Trophoblast cell (in vitro differentiated cells and primary cell): ENCODE measurements at regions not wholly inside any gene's neighbourhood (a gene's known extent, or its start where the extent isn't known, plus 50 kb on each side); places are given as distances from the start of the nearest gene placed in this dataset.

Source experiments
- DNase-seq, 2 donors: peaks; one replicate each; pipeline ENCODE4 v3.0.0-alpha.2; 2016
- H2AFZ ChIP-seq: 2 replicates; pipeline ENCODE4 v1.6.1; 2013; ENCODE audit warnings: low read length, moderate library complexity, mild to moderate bottlenecking; ENCODE audit not compliant: insufficient read depth, poor library complexity
- H2AK5ac ChIP-seq: 2 replicates; pipeline ENCODE4 v1.6.1; 2013; ENCODE audit warnings: mild to moderate bottlenecking, low read length
- H2BK120ac ChIP-seq: 2 replicates; pipeline ENCODE4 v1.6.1; 2013; ENCODE audit warnings: low read length, mild to moderate bottlenecking, moderate library complexity; ENCODE audit not compliant: insufficient read depth, poor library complexity
- H2BK12ac ChIP-seq: 2 replicates; pipeline ENCODE4 v1.6.1; 2013; ENCODE audit warnings: mild to moderate bottlenecking, low read length, moderate library complexity
- H2BK5ac ChIP-seq: 2 replicates; pipeline ENCODE4 v1.6.1; 2013; ENCODE audit warnings: low read length, low read depth, moderate library complexity, mild to moderate bottlenecking; ENCODE audit not compliant: poor library complexity
- H3K14ac ChIP-seq: 2 replicates; pipeline ENCODE4 v1.6.1; 2013; ENCODE audit warnings: mild to moderate bottlenecking, low read length
- H3K18ac ChIP-seq: 2 replicates; pipeline ENCODE4 v1.6.1; 2013; ENCODE audit warnings: mild to moderate bottlenecking, low read length
- H3K23ac ChIP-seq: 2 replicates; pipeline ENCODE4 v1.6.1; 2013; ENCODE audit warnings: low read length
- H3K27ac ChIP-seq: 2 replicates; pipeline ENCODE4 v1.5.1; 2013; ENCODE audit warnings: low read depth, mild to moderate bottlenecking, inconsistent platforms, low read length, moderate library complexity
- H3K27me3 ChIP-seq: 2 replicates; pipeline ENCODE4 v1.6.1; 2013; ENCODE audit warnings: inconsistent platforms, mild to moderate bottlenecking, low read length, moderate library complexity; ENCODE audit not compliant: insufficient read depth
- H3K36me3 ChIP-seq, 2 experiments: 1 replicate in 1 of 2; 2 replicates in 1 of 2; pipeline ENCODE4 v1.6.1; 2013; ENCODE audit warnings: low read length in 2 of 2, mild to moderate bottlenecking in 2 of 2, moderate library complexity in 1 of 2; ENCODE audit not compliant: insufficient read depth in 2 of 2, control insufficient read depth in 1 of 2
- H3K4ac ChIP-seq: 2 replicates; pipeline ENCODE4 v1.6.1; 2013; ENCODE audit warnings: low read depth, mild to moderate bottlenecking, low read length, moderate library complexity
- H3K4me1 ChIP-seq, 2 experiments: 1 replicate in 1 of 2; 2 replicates in 1 of 2; pipeline ENCODE4 v1.6.1; 2013; ENCODE audit warnings: low read length in 2 of 2, mild to moderate bottlenecking in 2 of 2, moderate library complexity in 1 of 2; ENCODE audit not compliant: insufficient read depth in 2 of 2, control insufficient read depth in 1 of 2
- H3K4me2 ChIP-seq: 2 replicates; pipeline ENCODE4 v1.6.1; 2013; ENCODE audit warnings: inconsistent platforms, mild to moderate bottlenecking, low read length, moderate library complexity
- H3K4me3 ChIP-seq: 2 replicates; pipeline ENCODE4 v1.5.1; 2013; ENCODE audit warnings: mild to moderate bottlenecking, low read depth, low read length, inconsistent platforms
- H3K79me1 ChIP-seq: one replicate; pipeline ENCODE4 v1.6.1; 2013; ENCODE audit warnings: low read length
- H3K79me2 ChIP-seq: 2 replicates; pipeline ENCODE4 v1.6.1; 2013; ENCODE audit warnings: low read length, mild to moderate bottlenecking; ENCODE audit not compliant: control insufficient read depth, insufficient read depth, poor library complexity
- H3K9ac ChIP-seq: 2 replicates; pipeline ENCODE4 v1.6.1; 2013; ENCODE audit warnings: mild to moderate bottlenecking, low read length
- H3K9me3 ChIP-seq: 2 replicates; pipeline ENCODE4 v1.6.1; 2013; ENCODE audit warnings: low read depth, mild to moderate bottlenecking, control low read depth, inconsistent platforms, low read length; ENCODE audit not compliant: insufficient read depth
- H4K12ac ChIP-seq: 2 replicates; pipeline ENCODE4 v1.6.1; 2013; ENCODE audit warnings: low read depth, mild to moderate bottlenecking, low read length, moderate library complexity
- H4K8ac ChIP-seq: 2 replicates; pipeline ENCODE4 v1.6.1; 2013; ENCODE audit warnings: low read depth, mild to moderate bottlenecking, low read length, moderate library complexity
- H4K91ac ChIP-seq: one replicate; pipeline ENCODE4 v1.6.1; 2013; ENCODE audit warnings: low read depth, mild to moderate bottlenecking, low read length, moderate library complexity
- WGBS: extraction: QIAGEN DNeasy Blood & Tissue Kit; methylation state at CpG from one replicate; pipeline ENCODE4 v1.1.7; 2013; ENCODE audit warnings: missing lambda C conversion rate; ENCODE audit not compliant: insufficient read length, insufficient coverage; ENCODE audit errors: extremely low coverage; 5-methylcytosine and 5-hydroxymethylcytosine counted together

DNA sequence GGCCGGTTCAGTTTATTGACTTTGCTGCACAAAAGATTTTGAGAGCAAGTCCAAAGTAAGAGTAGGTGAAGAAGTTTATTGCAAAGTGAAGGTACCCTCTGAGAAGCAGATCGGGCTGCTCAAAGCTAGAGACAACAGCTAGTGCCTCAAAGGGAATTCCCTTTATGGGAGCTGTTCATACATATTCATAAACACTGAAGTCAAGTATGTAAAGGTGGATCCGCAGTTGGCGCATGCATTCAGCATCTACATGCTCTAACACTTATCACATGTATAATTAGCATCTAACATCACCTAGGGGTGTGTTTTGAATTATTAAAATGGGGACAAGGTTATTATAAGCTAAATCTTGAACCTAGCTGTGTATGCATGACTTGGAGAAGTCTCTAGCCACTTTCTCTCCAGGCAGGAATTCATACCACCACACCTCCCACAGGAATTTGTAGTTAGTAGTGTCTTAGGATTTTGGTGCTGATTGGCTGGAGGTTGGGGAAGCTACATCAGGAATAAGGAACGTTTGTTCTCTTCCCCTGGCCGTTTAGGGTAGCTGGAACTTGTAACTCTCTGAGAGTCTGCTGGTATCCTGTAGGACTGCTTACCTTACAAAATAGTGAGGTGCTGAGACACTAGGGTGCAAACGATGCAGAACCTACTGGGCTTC is 1633.9 kb downstream of the GRIK2 start:
- Histone ChIP-seq H2BK120ac (no peak overlapping the region), H3K14ac (no peak overlapping the region), H3K9me3 (no peaks in the 10 kb centered on the region), H4K91ac (no peak overlapping the region), H3K4me1 (no peaks in the 10 kb centered on the region), H2AK5ac (no peak overlapping the region), H4K8ac (no peak overlapping the region), H3K9ac (no peak overlapping the region), H2BK12ac (no peak overlapping the region), H3K27ac (no peak overlapping the region), H3K18ac (no peak overlapping the region), H2AFZ (no peak overlapping the region), H4K12ac (no peak overlapping the region), H3K79me2 (no peaks in the 10 kb centered on the region), H3K23ac (no peak overlapping the region), H3K36me3 (no peaks in the 10 kb centered on the region), H2BK5ac (no peak overlapping the region), H3K4me2 (no peak overlapping the region), H3K4ac (no peak overlapping the region), H3K4me3 (no peak overlapping the region), H3K27me3 (no peaks in the 10 kb centered on the region), H3K79me1 (no peaks in the 10 kb centered on the region)
- no CpG with 5 or more reads among the region's 7 CpGs for WGBS
- peak in 1 of 2 donors; percentile 57 for DNase-seq

DNA sequence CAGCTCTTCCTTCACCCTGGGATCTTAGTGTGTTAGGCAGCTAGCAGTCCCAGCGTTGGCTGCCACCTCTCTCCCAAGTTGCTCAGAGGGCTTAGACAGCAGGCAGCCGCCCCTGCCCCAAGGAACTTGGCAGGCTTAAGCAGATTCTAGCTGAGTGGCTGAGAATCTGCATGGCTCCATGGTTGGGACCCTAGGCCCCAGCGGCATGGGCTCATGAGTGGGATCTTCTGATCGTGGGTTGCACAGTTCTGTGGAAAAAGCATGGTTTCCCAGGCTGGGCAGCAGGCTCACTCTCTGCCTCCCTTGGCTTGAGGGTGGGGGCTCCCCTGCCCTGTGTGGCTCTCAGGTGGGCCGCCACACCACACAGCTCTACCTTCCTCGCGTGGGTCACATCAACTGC is 1624.9 kb downstream of the GRIK2 start:
- Histone ChIP-seq H3K9me3 (no peaks in the 10 kb centered on the region), H3K36me3 (no peaks in the 10 kb centered on the region), H2BK12ac (no peak overlapping the region), H4K91ac (no peak overlapping the region), H3K23ac (no peak overlapping the region), H3K9ac (no peak overlapping the region), H3K14ac (no peak overlapping the region), H3K27me3 (no peaks in the 10 kb centered on the region), H2BK5ac (no peak overlapping the region), H3K18ac (no peak overlapping the region), H3K79me1 (no peaks in the 10 kb centered on the region), H3K27ac (no peak overlapping the region), H2AFZ (no peak overlapping the region), H2AK5ac (no peak overlapping the region), H3K4me3 (no peak overlapping the region), H4K8ac (no peak overlapping the region), H3K4ac (no peak overlapping the region), H4K12ac (no peak overlapping the region), H2BK120ac (no peak overlapping the region), H3K4me2 (no peak overlapping the region), H3K79me2 (no peaks in the 10 kb centered on the region), H3K4me1 (no peaks in the 10 kb centered on the region)
- WGBS = no CpG with 5 or more reads among the region's 7 CpGs
- DNase-seq = no peak

DNA sequence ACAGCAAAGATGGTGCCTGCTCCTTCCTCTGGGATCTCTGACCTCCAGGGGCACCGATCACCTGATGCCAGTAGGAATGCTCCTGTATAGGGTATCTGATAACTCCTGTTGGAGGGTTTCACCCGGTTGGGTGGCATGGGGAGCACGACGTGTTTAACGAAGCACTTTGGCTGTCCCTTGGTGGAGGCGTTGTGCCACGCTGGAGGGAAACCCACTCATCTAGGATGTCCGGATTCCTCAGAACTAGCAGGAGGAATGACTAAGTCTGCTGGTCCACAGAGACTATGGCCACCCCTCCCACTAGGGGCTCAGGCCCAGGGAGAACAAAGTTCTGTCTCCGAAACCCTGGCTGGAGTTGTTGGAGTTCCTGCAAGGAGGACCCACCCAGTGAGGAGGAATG is 1624.4 kb downstream of the GRIK2 start:
- no peak overlapping the region for H3K4ac ChIP-seq
- no peaks in the 10 kb centered on the region for H3K27me3 ChIP-seq
- no peak overlapping the region for H3K23ac ChIP-seq
- H2AFZ ChIP-seq = no peak overlapping the region
- WGBS = no CpG with 5 or more reads among the region's 9 CpGs
- no peak overlapping the region for H4K8ac ChIP-seq
- no peak overlapping the region for H2BK12ac ChIP-seq
- no peak overlapping the region for H3K4me2 ChIP-seq
- H3K27ac ChIP-seq = no peak overlapping the region
- H2AK5ac ChIP-seq = no peak overlapping the region
- H3K79me2 ChIP-seq = no peaks in the 10 kb centered on the region
- H3K36me3 ChIP-seq = no peaks in the 10 kb centered on the region
- H3K9ac ChIP-seq = no peak overlapping the region
- H3K4me1 ChIP-seq = no peaks in the 10 kb centered on the region
- no peak for DNase-seq
- H3K14ac ChIP-seq = no peak overlapping the region
- H2BK5ac ChIP-seq = no peak overlapping the region
- no peak overlapping the region for H2BK120ac ChIP-seq
- H3K9me3 ChIP-seq = no peaks in the 10 kb centered on the region
- no peak overlapping the region for H3K4me3 ChIP-seq
- H4K12ac ChIP-seq = no peak overlapping the region
- H4K91ac ChIP-seq = no peak overlapping the region
- no peaks in the 10 kb centered on the region for H3K79me1 ChIP-seq
- H3K18ac ChIP-seq = no peak overlapping the region

DNA sequence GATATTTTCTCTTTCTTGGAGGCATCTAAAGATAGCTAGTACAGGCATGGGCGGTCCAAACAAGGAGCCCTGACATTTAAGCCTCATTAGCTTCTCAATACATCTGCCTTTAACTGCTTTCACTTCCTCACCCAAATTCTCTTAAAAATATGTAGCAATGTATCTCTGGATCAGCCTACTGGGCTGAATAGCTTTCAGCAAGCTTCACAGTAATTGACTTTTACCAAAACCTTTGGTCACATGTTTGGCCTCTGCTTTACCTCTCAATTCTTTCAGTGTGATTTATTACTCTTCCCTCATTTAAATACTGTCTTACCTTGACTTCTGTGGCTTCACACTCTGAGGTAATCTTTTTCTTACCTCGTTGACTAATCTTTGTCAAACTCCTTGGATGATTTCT is 1618.1 kb downstream of the GRIK2 start:
- Histone ChIP-seq H3K4ac (no peak overlapping the region), H3K79me2 (no peaks in the 10 kb centered on the region), H3K9me3 (no peaks in the 10 kb centered on the region), H4K8ac (no peak overlapping the region), H2AK5ac (no peak overlapping the region), H3K4me2 (no peak overlapping the region), H2BK120ac (no peak overlapping the region), H3K4me3 (no peak overlapping the region), H2AFZ (no peak overlapping the region), H3K9ac (no peak overlapping the region), H3K18ac (no peak overlapping the region), H2BK12ac (no peak overlapping the region), H3K27me3 (no peaks in the 10 kb centered on the region), H3K36me3 (no peaks in the 10 kb centered on the region), H4K12ac (no peak overlapping the region), H4K91ac (no peak overlapping the region), H3K4me1 (no peaks in the 10 kb centered on the region), H3K14ac (no peak overlapping the region), H3K79me1 (no peaks in the 10 kb centered on the region), H2BK5ac (no peak overlapping the region), H3K27ac (no peak overlapping the region), H3K23ac (no peak overlapping the region)
- DNase-seq = no peak
- no CpG with 5 or more reads among the region's 2 CpGs for WGBS
